H1 (cell line): ENCODE measurements at regions not wholly inside any gene's neighbourhood (a gene's known extent, or its start where the extent isn't known, plus 50 kb on each side); places are given as distances from the start of the nearest gene placed in this dataset.
A peak's percentile ranks its signal among the peaks of the same experiment; 100 is the strongest.

Source experiments
- CTCF ChIA-PET: fragments of 300-600 bp; sonication (Branson Sonifier 250); formaldehyde crosslinking; loops from one replicate; lab custom pipeline; 2021; ENCODE audit not compliant: partially characterized antibody; lab: Charles Lee
- POLR2A ChIA-PET: fragments of 300-600 bp; sonication (Branson Sonifier 250); formaldehyde crosslinking; loops from one replicate; lab custom pipeline; 2021; ENCODE audit warnings: inconsistent platforms; ENCODE audit not compliant: partially characterized antibody; lab: Charles Lee
- DNase-seq, 2 experiments: peaks; one replicate each; pipeline versions ENCODE4 v3.0.0 to v3.0.0-alpha.2; 2010 to 2022; ENCODE audit warnings: low spot score in 2 of 2, low read depth in 1 of 2, mixed read lengths in 1 of 2
- FAIRE-seq: peaks from 2 replicates; lab custom pipeline; 2011; peaks lifted over from hg19 to GRCh38; lab: Jason Lieb, UNC
- H2AFZ ChIP-seq: 2 replicates; pipeline ENCODE4 v1.8.1; 2012; ENCODE audit warnings: low read length, inconsistent platforms
- H2AK5ac ChIP-seq: 2 replicates; pipeline ENCODE4 v1.6.1; 2013; ENCODE audit warnings: low read depth, low read length
- H2BK120ac ChIP-seq: replicated peaks from 2 replicates; pipeline ENCODE3; 2013; ENCODE audit warnings: low read depth, low read length, inconsistent platforms
- H2BK12ac ChIP-seq: 2 replicates; pipeline ENCODE4 v1.6.1; 2013; ENCODE audit warnings: low read depth, low read length
- H2BK15ac ChIP-seq: 2 replicates; pipeline ENCODE4 v1.6.1; 2013; ENCODE audit warnings: low read length
- H2BK20ac ChIP-seq: 2 replicates; pipeline ENCODE4 v1.6.1; 2013; ENCODE audit warnings: low read length
- H2BK5ac ChIP-seq: 2 replicates; pipeline ENCODE4 v1.6.1; 2013; ENCODE audit warnings: low read depth, low read length
- H3K14ac ChIP-seq: 2 replicates; pipeline ENCODE4 v1.6.1; 2013; ENCODE audit warnings: inconsistent platforms; ENCODE audit not compliant: insufficient read length
- H3K18ac ChIP-seq: 2 replicates; pipeline ENCODE4 v1.6.1; 2013; ENCODE audit warnings: low read length; ENCODE audit errors: extremely low read depth
- H3K23ac ChIP-seq: 2 replicates; pipeline ENCODE4 v1.6.1; 2013; ENCODE audit warnings: inconsistent platforms; ENCODE audit not compliant: insufficient read length
- H3K23me2 ChIP-seq: 2 replicates; pipeline ENCODE4 v1.6.1; 2013; ENCODE audit warnings: low read depth, low read length
- H3K27ac ChIP-seq: 2 replicates; pipeline ENCODE4 v1.6.1; 2011; ENCODE audit warnings: low read depth, low read length, inconsistent platforms
- H3K27me3 ChIP-seq, 4 experiments: replicated peaks in 1 of 4; 1 replicate in 1 of 4; 2 replicates in 3 of 4; pipeline versions ENCODE4 v1.6.1 to v1.8.1; 2011 to 2013; ENCODE audit warnings: low read length in 3 of 4, mild to moderate bottlenecking in 3 of 4, inconsistent platforms in 2 of 4, mixed read lengths in 2 of 4, moderate library complexity in 1 of 4; ENCODE audit not compliant: control insufficient read depth in 3 of 4, insufficient read depth in 3 of 4; ENCODE audit errors: extremely low read depth in 1 of 4
- H3K36me3 ChIP-seq, 4 experiments: 2 replicates each; pipeline versions ENCODE4 v1.6.1 to v1.8.1; 2011 to 2013; ENCODE audit warnings: mild to moderate bottlenecking in 4 of 4, low read length in 3 of 4, moderate library complexity in 2 of 4, control low read depth in 1 of 4, inconsistent platforms in 1 of 4; ENCODE audit not compliant: insufficient read depth in 4 of 4, control insufficient read depth in 2 of 4
- H3K4ac ChIP-seq: replicated peaks from 2 replicates; pipeline ENCODE3; 2013; ENCODE audit warnings: low read length, low read depth, mixed read lengths, inconsistent platforms; ENCODE audit not compliant: insufficient read length
- H3K4me1 ChIP-seq, 4 experiments: replicated peaks in 1 of 4; 1 replicate in 1 of 4; 2 replicates in 3 of 4; pipeline versions ENCODE4 v1.6.1 to v1.8.1; 2011 to 2013; ENCODE audit warnings: low read length in 3 of 4, inconsistent platforms in 2 of 4, mixed read lengths in 1 of 4; ENCODE audit not compliant: insufficient read depth in 4 of 4, control insufficient read depth in 3 of 4
- H3K4me2 ChIP-seq, 2 experiments: 2 replicates each; pipeline versions ENCODE4 v1.6.1 to v1.8.1; 2011 to 2013; ENCODE audit warnings: low read depth in 2 of 2, low read length in 2 of 2, control low read depth in 1 of 2, inconsistent platforms in 1 of 2, mild to moderate bottlenecking in 1 of 2; ENCODE audit not compliant: insufficient read depth in 1 of 2
- H3K4me3 ChIP-seq, 4 experiments: fragments of 200-600, 300-600 bp in 1 of 4; sonication (generic), shearing (Covaris generic), sonication (Bioruptor Twin) in 1 of 4; 2 replicates each; pipeline versions ENCODE4 v1.5.1 to v1.8.1; 2011 to 2016; ENCODE audit warnings: low read length in 4 of 4, low read depth in 3 of 4, control low read depth in 2 of 4, inconsistent platforms in 2 of 4, mild to moderate bottlenecking in 2 of 4, mixed read lengths in 1 of 4, moderate library complexity in 1 of 4; ENCODE audit not compliant: insufficient read depth in 2 of 4; ENCODE audit errors: extremely low read depth in 1 of 4
- H3K56ac ChIP-seq: replicated peaks from 2 replicates; pipeline ENCODE3; 2013; ENCODE audit warnings: low read depth, mild to moderate bottlenecking, mixed read lengths, low read length, inconsistent platforms; ENCODE audit not compliant: insufficient read length
- H3K79me1 ChIP-seq: 2 replicates; pipeline ENCODE4 v1.6.1; 2013; ENCODE audit warnings: low read depth, low read length, control low read depth
- H3K79me2 ChIP-seq, 2 experiments: 2 replicates each; pipeline versions ENCODE4 v1.6.1 to v1.8.1; 2012 to 2013; ENCODE audit warnings: low read length in 2 of 2, mild to moderate bottlenecking in 2 of 2, inconsistent platforms in 1 of 2; ENCODE audit not compliant: insufficient read depth in 2 of 2, control insufficient read depth in 1 of 2
- H3K9ac ChIP-seq, 4 experiments: replicated peaks in 1 of 4; 1 replicate in 1 of 4; 2 replicates in 3 of 4; pipeline versions ENCODE4 v1.6.1 to v1.8.1; 2011 to 2013; ENCODE audit warnings: low read depth in 3 of 4, low read length in 3 of 4, control low read depth in 2 of 4, mild to moderate bottlenecking in 2 of 4, moderate library complexity in 2 of 4, inconsistent platforms in 1 of 4; ENCODE audit errors: extremely low read depth in 1 of 4
- H3K9me3 ChIP-seq, 2 experiments: 2 replicates each; pipeline versions ENCODE4 v1.6.1 to v1.8.1; 2012 to 2013; ENCODE audit warnings: mild to moderate bottlenecking in 2 of 2, moderate library complexity in 2 of 2, control low read depth in 1 of 2, inconsistent platforms in 1 of 2, low read depth in 1 of 2, low read length in 1 of 2, mixed read lengths in 1 of 2; ENCODE audit not compliant: insufficient read depth in 2 of 2
- H4K20me1 ChIP-seq, 2 experiments: replicated peaks in 1 of 2; 2 replicates each; pipeline versions ENCODE3 to v1.8.1; 2011 to 2013; ENCODE audit warnings: inconsistent platforms in 2 of 2, low read length in 2 of 2, mild to moderate bottlenecking in 1 of 2; ENCODE audit not compliant: insufficient read depth in 2 of 2, control insufficient read depth in 1 of 2
- H4K5ac ChIP-seq: 2 replicates; pipeline ENCODE4 v1.6.1; 2013; ENCODE audit warnings: low read length, low read depth, mixed read lengths, inconsistent platforms; ENCODE audit not compliant: insufficient read length
- H4K8ac ChIP-seq: 2 replicates; pipeline ENCODE4 v1.8.0; 2013; ENCODE audit warnings: mild to moderate bottlenecking, moderate library complexity, low read length, inconsistent platforms; ENCODE audit not compliant: insufficient read depth; ENCODE audit errors: extremely low read depth
- H4K91ac ChIP-seq: replicated peaks from 2 replicates; pipeline ENCODE3; 2013; ENCODE audit warnings: low read length, mixed read lengths, inconsistent platforms; ENCODE audit not compliant: insufficient read length
- CTCF ChIP-seq, 3 experiments: IDR thresholded peaks; 1 replicate in 2 of 3; 2 replicates in 1 of 3; pipeline versions ENCODE4 v1.5.1 to v1.6.1; 2011; ENCODE audit warnings: low read length in 3 of 3, mild to moderate bottlenecking in 3 of 3, inconsistent platforms in 2 of 3, low read depth in 1 of 3, moderate library complexity in 1 of 3; ENCODE audit not compliant: insufficient read depth in 1 of 3; ENCODE audit errors: control extremely low read depth in 1 of 3
- KDM1A ChIP-seq: fragments of 200-600, 300-600 bp; sonication (generic); IDR thresholded peaks from 2 replicates; pipeline ENCODE4 v1.7.1; 2016; ENCODE audit warnings: mild to moderate bottlenecking, low read length, borderline replicate concordance
- SP2 ChIP-seq: IDR thresholded peaks from 2 replicates; pipeline ENCODE4 v1.6.1; 2012; ENCODE audit warnings: mild to moderate bottlenecking, low read length, inconsistent platforms
- WGBS, 2 experiments: shearing (Covaris generic) in 1 of 2; methylation state at CpG; one replicate each; pipeline versions ENCODE4 v1.1.6 to v1.1.7; 2013 to 2015; ENCODE audit warnings: low lambda C conversion rate in 2 of 2, mixed read lengths in 2 of 2, inconsistent platforms in 1 of 2, low coverage in 1 of 2, missing lambda C conversion rate in 1 of 2; ENCODE audit not compliant: insufficient replicate concordance in 2 of 2, insufficient coverage in 1 of 2, insufficient read length in 1 of 2; ENCODE audit errors: extremely low coverage in 1 of 2, missing lambda C conversion rate in 1 of 2; 5-methylcytosine and 5-hydroxymethylcytosine counted together

- Histone ChIP-seq H3K56ac (no peak overlapping the region), H3K9me3 (no peaks in the 10 kb centered on the region), H2BK5ac (no peak overlapping the region), H4K8ac (no peak overlapping the region), H3K9ac (no peak overlapping the region), H3K23me2 (no peaks in the 10 kb centered on the region), H3K23ac (no peak overlapping the region), H2BK15ac (peak overlapping the region; percentile 5), H4K20me1 (no peaks in the 10 kb centered on the region), H3K4ac (no peak overlapping the region), H2AK5ac (peak overlapping the region; percentile 33; the same call in 1 of the 2 replicates), H2BK120ac (no peak overlapping the region), H2AFZ (no peak overlapping the region), H2BK12ac (no peak overlapping the region), H3K79me1 (no peaks in the 10 kb centered on the region), H3K4me2 (no peak overlapping the region), H4K5ac (no peak overlapping the region), H3K36me3 (no peaks in the 10 kb centered on the region), H3K79me2 (no peaks in the 10 kb centered on the region), H3K4me1 (peaks cover 0 to 23% (median 11%) of the 10 kb centered on the region in 4 experiments; a peak in 6 of 7 replicates), H2BK20ac (no peak overlapping the region), H3K27me3 (no peaks in the 10 kb centered on the region), H3K27ac (no peak overlapping the region), H3K18ac (no peak overlapping the region), H3K4me3 (no peak overlapping the region), H4K91ac (no peak overlapping the region), H3K14ac (no peak overlapping the region)
- DNase-seq (no peak), FAIRE-seq (no peak)
- 89% methylated on average over 9 of the region's 12 CpGs; no CpG with 5 or more reads in 1 of the 2 experiments for WGBS, 2 experiments
- ChIA-PET CTCF (interaction anchor here (0.5 to 4.5 kb wide), 11 partner anchors 28 to 409 kb away, joined by 3 to 57 read pairs (median 3); partner anchors contain the start of gene ZFP36L2), POLR2A (interaction anchor here (1.2 to 2.5 kb wide), 3 partner anchors 32 to 94 kb away, joined by 3 to 9 read pairs (median 8); partner anchors contain the start of gene ZFP36L2)
- TF ChIP-seq KDM1A (no peak), SP2 (no peak), CTCF (IDR thresholded peaks at IDR 0.05; ENCODE audit: control extremely low read depth in 1 of 3, insufficient read depth in 1 of 3, low read depth in 1 of 3, low read length in 3 of 3) (no peak)
These were observed 93.6 kb downstream of the ZFP36L2 start for GRCh38 chr2:43132683-43133301.
